Loucy (cell line): ENCODE measurements at regions not wholly inside any gene's neighbourhood (a gene's known extent, or its start where the extent isn't known, plus 50 kb on each side); places are given as distances from the start of the nearest gene placed in this dataset.

Experiments
- H2AFZ ChIP-seq: fragments of 200-600 bp; sonication (generic); 2 replicates; pipeline ENCODE4 v1.6.0; 2016; ENCODE audit warnings: antibody characterized with exemption, mild to moderate bottlenecking, low read length, moderate library complexity
- H3F3A ChIP-seq: fragments of 200-600 bp; 2 replicates; pipeline ENCODE4 v1.6.0; 2016; ENCODE audit warnings: antibody characterized with exemption, low read depth, mild to moderate bottlenecking
- H3K27me3 ChIP-seq: fragments of 200-600 bp; sonication (generic); 2 replicates; pipeline ENCODE4 v1.6.1; 2014; ENCODE audit warnings: low read length, mild to moderate bottlenecking; ENCODE audit not compliant: insufficient read depth, poor library complexity, severe bottlenecking
- H3K36me3 ChIP-seq: fragments of 200-600 bp; sonication (generic); 2 replicates; pipeline ENCODE4 v1.6.1; 2016; ENCODE audit warnings: low read length; ENCODE audit not compliant: insufficient read depth
- H3K4me1 ChIP-seq: fragments of 200-600 bp; sonication (generic); 2 replicates; pipeline ENCODE4 v1.5.1; 2014; ENCODE audit warnings: low read length, mild to moderate bottlenecking; ENCODE audit not compliant: insufficient read depth, poor library complexity, severe bottlenecking
- H3K4me2 ChIP-seq: fragments of 200-600 bp; sonication (generic); 2 replicates; pipeline ENCODE4 v1.6.0; 2014; ENCODE audit warnings: antibody characterized with exemption, low read length, low read depth, mild to moderate bottlenecking; ENCODE audit not compliant: poor library complexity, severe bottlenecking
- H3K4me3 ChIP-seq: fragments of 200-600 bp; sonication (generic); 2 replicates; pipeline ENCODE4 v1.5.1; 2014; ENCODE audit warnings: low read length, mild to moderate bottlenecking, mixed read lengths; ENCODE audit not compliant: poor library complexity, severe bottlenecking
- H3K79me2 ChIP-seq: fragments of 200-600 bp; sonication (generic); 2 replicates; pipeline ENCODE4 v1.6.1; 2014; ENCODE audit warnings: low read length; ENCODE audit not compliant: insufficient read depth
- H3K9ac ChIP-seq: fragments of 200-600 bp; sonication (generic); 2 replicates; pipeline ENCODE4 v1.6.0; 2014; ENCODE audit warnings: mild to moderate bottlenecking, low read depth, low read length, moderate library complexity; ENCODE audit not compliant: poor library complexity, severe bottlenecking
- H3K9me2 ChIP-seq: fragments of 200-600 bp; sonication (generic); replicated peaks from 2 replicates; pipeline ENCODE4 v1.6.1; 2016; ENCODE audit warnings: low read depth, low read length, mixed read lengths
- H3K9me3 ChIP-seq: fragments of 200-600 bp; sonication (generic); 2 replicates; pipeline ENCODE4 v1.6.1; 2014; ENCODE audit warnings: mild to moderate bottlenecking, antibody characterized with exemption, low read length, low read depth; ENCODE audit not compliant: insufficient read depth
- H4K20me1 ChIP-seq: fragments of 200-600 bp; sonication (generic); 2 replicates; pipeline ENCODE4 v1.6.0; 2014; ENCODE audit warnings: antibody characterized with exemption, low read length, mild to moderate bottlenecking; ENCODE audit not compliant: insufficient read depth, poor library complexity, severe bottlenecking
- CTCF ChIP-seq: fragments of 200-600 bp; sonication (generic); conservative IDR thresholded peaks from 2 replicates; pipeline ENCODE4 v1.5.1; 2014; ENCODE audit warnings: mild to moderate bottlenecking, antibody characterized with exemption, low read length
- EZH2phosphoT487 ChIP-seq: fragments of 200-600 bp; IDR thresholded peaks from 2 replicates; pipeline ENCODE4 v1.6.1; 2018; ENCODE audit warnings: antibody characterized with exemption, mild to moderate bottlenecking, moderate library complexity, borderline replicate concordance

GRCh38 chr4:38213083-38213805 is 253.0 kb downstream of the PTTG2 start:
- no peak overlapping the region for H3K4me2 ChIP-seq
- no peaks in the 10 kb centered on the region for H3K9me3 ChIP-seq
- no peak for TF ChIP-seq CTCF
- TF ChIP-seq EZH2phosphoT487 = no peak
- H3K36me3 ChIP-seq = no peaks in the 10 kb centered on the region
- H3K79me2 ChIP-seq = no peaks in the 10 kb centered on the region
- no peaks in the 10 kb centered on the region for H3F3A ChIP-seq
- no peaks in the 10 kb centered on the region for H4K20me1 ChIP-seq
- no peak overlapping the region for H3K4me3 ChIP-seq
- H3K27me3 ChIP-seq = no peaks in the 10 kb centered on the region
- no peaks in the 10 kb centered on the region for H3K9me2 ChIP-seq
- H2AFZ ChIP-seq = no peak overlapping the region
- H3K4me1 ChIP-seq = no peaks in the 10 kb centered on the region
- no peak overlapping the region for H3K9ac ChIP-seq

- Histone ChIP-seq H2AFZ (no peak overlapping the region), H3K4me2 (no peak overlapping the region), H3K4me1 (no peaks in the 10 kb centered on the region)
These were observed 262.7 kb downstream of the PTTG2 start for GRCh38 chr4:38222892-38223291.

GRCh38 chr4:38223306-38223705 is 263.1 kb downstream of the PTTG2 start:
- no peaks in the 10 kb centered on the region for H3K4me1 ChIP-seq
- TF ChIP-seq CTCF (no peak), EZH2phosphoT487 (no peak)
- H3K9ac ChIP-seq = no peak overlapping the region
- H3K27me3 ChIP-seq = no peaks in the 10 kb centered on the region
- H4K20me1 ChIP-seq = no peaks in the 10 kb centered on the region
- H3K79me2 ChIP-seq = no peaks in the 10 kb centered on the region
- H3F3A ChIP-seq = no peaks in the 10 kb centered on the region
- H3K36me3 ChIP-seq = no peaks in the 10 kb centered on the region
- no peaks in the 10 kb centered on the region for H3K9me2 ChIP-seq
- H3K4me3 ChIP-seq = no peak overlapping the region
- no peak overlapping the region for H2AFZ ChIP-seq
- no peaks in the 10 kb centered on the region for H3K9me3 ChIP-seq
- H3K4me2 ChIP-seq = no peak overlapping the region

More at GRCh38 chr4:38222892-38223291, 262.7 kb downstream of the PTTG2 start:
- Histone ChIP-seq H3K4me3 (no peak overlapping the region), H3K9ac (no peak overlapping the region), H3K9me2 (no peaks in the 10 kb centered on the region), H4K20me1 (no peaks in the 10 kb centered on the region), H3K27me3 (no peaks in the 10 kb centered on the region), H3F3A (no peaks in the 10 kb centered on the region), H3K79me2 (no peaks in the 10 kb centered on the region), H3K36me3 (no peaks in the 10 kb centered on the region), H3K9me3 (no peaks in the 10 kb centered on the region)
- TF ChIP-seq CTCF (no peak), EZH2phosphoT487 (no peak)
